GM12873 (cell line): ENCODE measurements at regions not wholly inside any gene's neighbourhood (a gene's known extent, or its start where the extent isn't known, plus 50 kb on each side); places are given as distances from the start of the nearest gene placed in this dataset.

Source experiments
- TF ChIP-seq, protein P1 (sequence below): IDR thresholded peaks from 2 replicates; pipeline ENCODE4 v1.5.1; 2012; ENCODE audit warnings: low read depth, mild to moderate bottlenecking, moderate library complexity, low read length, control low read depth; ENCODE audit not compliant: insufficient read depth; ENCODE audit errors: missing control alignments

DNA sequence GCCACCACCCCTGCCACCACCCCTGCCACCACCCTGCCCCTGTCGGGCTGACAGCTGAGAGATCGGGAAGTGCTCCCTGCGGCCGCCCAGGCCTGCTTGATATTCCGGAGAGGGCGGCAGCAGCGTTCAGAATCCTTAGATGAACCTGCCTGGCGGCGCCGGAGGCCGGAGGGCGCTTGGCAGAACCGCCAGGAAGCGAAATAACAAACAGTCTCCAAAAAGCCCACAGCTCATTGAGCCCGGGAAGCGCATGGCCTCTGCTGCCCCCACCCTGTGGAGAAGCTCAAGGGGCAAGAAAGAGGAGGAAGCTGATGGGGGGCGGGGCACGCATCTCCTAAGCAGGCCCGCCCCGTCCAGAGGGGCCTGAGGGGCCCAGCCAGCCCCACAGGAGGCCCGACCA, 92.2 kb upstream of the MBOAT2 start:
- TF ChIP-seq, protein P1, sequence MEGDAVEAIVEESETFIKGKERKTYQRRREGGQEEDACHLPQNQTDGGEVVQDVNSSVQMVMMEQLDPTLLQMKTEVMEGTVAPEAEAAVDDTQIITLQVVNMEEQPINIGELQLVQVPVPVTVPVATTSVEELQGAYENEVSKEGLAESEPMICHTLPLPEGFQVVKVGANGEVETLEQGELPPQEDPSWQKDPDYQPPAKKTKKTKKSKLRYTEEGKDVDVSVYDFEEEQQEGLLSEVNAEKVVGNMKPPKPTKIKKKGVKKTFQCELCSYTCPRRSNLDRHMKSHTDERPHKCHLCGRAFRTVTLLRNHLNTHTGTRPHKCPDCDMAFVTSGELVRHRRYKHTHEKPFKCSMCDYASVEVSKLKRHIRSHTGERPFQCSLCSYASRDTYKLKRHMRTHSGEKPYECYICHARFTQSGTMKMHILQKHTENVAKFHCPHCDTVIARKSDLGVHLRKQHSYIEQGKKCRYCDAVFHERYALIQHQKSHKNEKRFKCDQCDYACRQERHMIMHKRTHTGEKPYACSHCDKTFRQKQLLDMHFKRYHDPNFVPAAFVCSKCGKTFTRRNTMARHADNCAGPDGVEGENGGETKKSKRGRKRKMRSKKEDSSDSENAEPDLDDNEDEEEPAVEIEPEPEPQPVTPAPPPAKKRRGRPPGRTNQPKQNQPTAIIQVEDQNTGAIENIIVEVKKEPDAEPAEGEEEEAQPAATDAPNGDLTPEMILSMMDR, result no peak

DNA sequence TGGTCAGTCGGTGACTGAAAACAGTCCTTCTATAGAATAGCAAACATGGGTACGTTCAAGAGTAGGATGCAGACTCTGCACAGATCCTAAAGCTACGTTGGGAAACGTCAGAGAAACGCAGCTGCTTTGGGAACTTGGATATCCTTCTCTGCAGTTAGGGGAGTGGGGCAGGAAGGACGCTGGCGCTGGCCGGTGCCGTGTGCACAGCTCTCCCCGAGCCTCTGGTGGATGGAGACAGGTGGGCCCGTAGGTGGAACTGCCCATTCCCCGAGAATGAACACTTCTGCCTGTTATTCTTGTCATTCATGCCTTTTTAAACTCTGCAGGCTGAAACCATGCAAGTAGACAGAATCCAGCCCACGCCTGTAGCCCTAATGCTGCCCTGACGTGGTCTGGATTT, 91.7 kb upstream of the MBOAT2 start:
- TF ChIP-seq, protein P1, result no peak

DNA sequence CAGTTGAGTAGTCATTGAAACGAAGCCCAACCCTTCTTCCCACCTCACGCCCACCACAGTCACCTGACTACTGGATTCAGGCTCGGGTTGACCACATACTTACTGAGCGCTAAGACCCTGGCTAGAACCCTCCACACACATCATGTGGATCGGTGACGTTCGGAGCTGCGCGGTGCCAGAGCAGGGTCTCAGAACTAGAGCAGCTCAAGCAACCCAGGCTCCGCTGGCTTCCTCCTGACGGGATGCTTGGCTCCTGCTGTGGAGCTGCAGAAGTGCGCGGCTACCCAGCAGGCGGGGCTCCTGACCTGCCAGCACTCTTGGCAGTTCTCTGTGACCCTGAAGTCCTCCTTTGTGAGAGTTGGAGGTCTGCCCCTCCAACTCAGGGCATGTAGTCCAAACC, 90.6 kb upstream of the MBOAT2 start:
- TF ChIP-seq, protein P1, result no peak

DNA sequence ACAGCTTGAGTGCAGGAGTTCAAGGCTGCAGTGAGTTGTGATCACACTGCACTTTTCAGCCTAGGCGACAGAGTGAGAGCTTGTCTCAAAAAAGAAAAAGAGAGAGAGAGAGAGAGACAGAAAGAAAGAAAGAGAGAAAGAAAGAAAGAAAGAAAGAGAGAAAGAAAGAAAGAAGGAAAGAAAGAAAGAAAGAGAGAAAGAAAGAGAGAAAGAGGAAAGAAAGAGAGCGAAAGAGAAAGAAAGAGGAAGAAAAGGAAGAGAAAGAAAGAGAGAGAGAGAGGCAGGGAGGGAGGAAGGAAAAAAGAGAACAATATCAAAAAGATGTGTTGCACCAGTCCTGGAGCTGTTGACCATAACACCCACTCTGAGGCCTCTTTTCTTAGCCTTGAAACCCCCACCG, 89.8 kb upstream of the MBOAT2 start:
- TF ChIP-seq, protein P1, result no peak

DNA sequence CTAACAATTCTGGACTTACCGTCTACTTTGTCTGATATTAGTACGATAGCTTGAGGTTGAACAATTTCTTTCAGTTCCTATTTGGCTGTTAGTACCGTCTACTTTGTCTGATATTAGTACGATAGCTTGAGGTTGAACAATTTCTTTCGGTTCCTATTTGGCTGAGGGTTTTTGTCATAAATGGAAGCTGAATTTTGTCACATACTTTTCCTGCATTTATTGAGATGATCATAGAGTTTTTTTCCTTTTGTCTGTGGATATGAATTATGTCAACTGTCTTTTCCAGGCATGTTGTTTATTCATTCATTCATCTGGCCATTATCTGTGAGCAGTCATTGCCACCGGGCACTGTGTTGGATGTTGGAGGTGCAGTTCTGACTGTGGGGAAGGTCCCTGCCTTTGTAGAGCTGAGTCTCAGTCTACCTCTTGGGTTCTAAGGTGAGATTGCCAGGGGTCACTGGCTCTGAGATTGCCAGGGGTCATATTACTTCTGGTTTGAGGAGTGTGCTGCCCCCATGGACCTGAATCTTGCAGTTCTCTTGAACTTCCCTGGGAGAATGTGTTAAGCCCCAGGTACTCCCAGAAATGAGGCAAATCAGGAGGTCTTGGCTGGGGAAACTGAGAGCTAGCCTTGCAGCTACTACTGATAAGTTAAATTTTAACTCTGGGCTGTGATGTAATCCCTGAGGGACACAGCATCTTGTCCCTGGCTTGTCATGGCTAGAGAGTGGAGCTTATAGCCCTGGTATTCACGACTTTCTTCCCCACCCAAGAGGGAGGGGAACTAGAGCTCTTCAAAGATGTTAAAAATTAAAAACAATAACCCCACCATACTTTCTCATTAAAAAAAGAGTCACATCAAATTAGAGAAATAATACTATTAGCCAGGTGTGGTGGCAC, 89.1 kb upstream of the MBOAT2 start:
- TF ChIP-seq, protein P1, result no peak

DNA sequence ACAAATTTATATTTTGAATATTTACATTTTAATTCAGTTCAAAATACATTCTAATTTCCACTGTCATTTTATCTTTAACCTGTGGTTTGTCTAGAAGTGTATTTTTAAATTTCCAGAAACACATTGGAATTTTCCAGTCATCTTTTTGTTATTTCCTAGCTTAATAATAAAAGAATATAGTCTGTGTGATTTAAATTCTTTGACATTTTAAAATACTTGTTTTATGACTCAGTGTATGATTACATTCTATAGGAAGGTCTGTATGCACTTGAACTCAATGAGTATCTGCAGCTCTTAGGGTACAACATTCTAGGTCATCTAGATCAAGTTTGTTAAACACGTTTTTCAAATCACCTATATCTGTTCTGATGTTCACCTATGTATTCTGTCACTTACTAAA, 88.3 kb upstream of the MBOAT2 start:
- TF ChIP-seq, protein P1, result no peak

DNA sequence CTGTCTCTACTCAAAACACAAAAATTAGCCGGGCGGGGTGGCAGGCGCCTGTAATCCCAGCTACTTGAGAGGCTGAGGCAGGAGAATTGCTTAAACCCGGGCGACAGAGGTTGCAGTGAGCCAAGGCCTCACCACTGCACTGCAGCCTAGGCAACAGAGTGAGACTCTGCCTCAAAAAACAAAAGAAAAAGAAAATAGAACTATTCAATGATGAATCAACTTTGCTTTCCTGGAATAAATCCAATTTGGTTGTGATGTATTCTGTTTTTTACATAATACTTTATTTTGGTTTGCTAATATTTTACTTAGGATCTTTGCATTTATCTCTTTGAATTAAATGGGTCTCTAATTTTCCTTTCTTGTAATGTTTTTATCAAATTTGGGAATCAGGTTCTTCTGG, 86.3 kb upstream of the MBOAT2 start:
- TF ChIP-seq, protein P1, result no peak
